ACC112 (cell line): ENCODE measurements at regions not wholly inside any gene's neighbourhood (a gene's known extent, or its start where the extent isn't known, plus 50 kb on each side); places are given as distances from the start of the nearest gene placed in this dataset.
"Not testable (repeated sequence)": the region's sequence is repeated elsewhere in the genome, so short reads cannot be mapped to it uniquely, and the experiment has no call there.

Experiments
- H2AFZ ChIP-seq: fragments of 200-600 bp; sonication (generic); one replicate; pipeline ENCODE4 v1.6.0; 2017; ENCODE audit warnings: antibody characterized with exemption, low read length; ENCODE audit not compliant: unreplicated experiment
- H3K27ac ChIP-seq: fragments of 200-600 bp; sonication (generic); 2 replicates; pipeline ENCODE4 v1.5.1; 2014; ENCODE audit warnings: low read depth, mild to moderate bottlenecking, antibody characterized with exemption, low read length, moderate library complexity
- H3K27me3 ChIP-seq: fragments of 200-600 bp; sonication (generic); 2 replicates; pipeline ENCODE4 v1.6.1; 2014; ENCODE audit warnings: mild to moderate bottlenecking, antibody characterized with exemption, low read length, moderate library complexity, mixed read lengths; ENCODE audit not compliant: insufficient read depth
- H3K36me3 ChIP-seq: fragments of 200-600 bp; sonication (generic); 2 replicates; pipeline ENCODE4 v1.6.1; 2016; ENCODE audit warnings: mild to moderate bottlenecking, antibody characterized with exemption, low read length, moderate library complexity, mixed read lengths; ENCODE audit not compliant: insufficient read depth
- H3K4me1 ChIP-seq: fragments of 200-600 bp; sonication (generic); one replicate; pipeline ENCODE4 v1.6.1; 2016; ENCODE audit warnings: low read length, mixed read lengths; ENCODE audit not compliant: insufficient read depth, unreplicated experiment, control insufficient read depth
- H3K4me3 ChIP-seq: fragments of 200-600 bp; sonication (generic); 2 replicates; pipeline ENCODE4 v1.5.1; 2014; ENCODE audit warnings: mild to moderate bottlenecking, low read depth, low read length
- H3K79me2 ChIP-seq: fragments of 200-600 bp; sonication (generic); one replicate; pipeline ENCODE4 v1.6.0; 2016; ENCODE audit warnings: low read length; ENCODE audit not compliant: control insufficient read depth, unreplicated experiment, insufficient read depth

GRCh38 chr10:47582051-47582450 lies 58.6 kb upstream of the AGAP9 start:
- not testable (repeated sequence) for H3K4me1 ChIP-seq, H3K27me3 ChIP-seq, H3K79me2 ChIP-seq

DNA sequence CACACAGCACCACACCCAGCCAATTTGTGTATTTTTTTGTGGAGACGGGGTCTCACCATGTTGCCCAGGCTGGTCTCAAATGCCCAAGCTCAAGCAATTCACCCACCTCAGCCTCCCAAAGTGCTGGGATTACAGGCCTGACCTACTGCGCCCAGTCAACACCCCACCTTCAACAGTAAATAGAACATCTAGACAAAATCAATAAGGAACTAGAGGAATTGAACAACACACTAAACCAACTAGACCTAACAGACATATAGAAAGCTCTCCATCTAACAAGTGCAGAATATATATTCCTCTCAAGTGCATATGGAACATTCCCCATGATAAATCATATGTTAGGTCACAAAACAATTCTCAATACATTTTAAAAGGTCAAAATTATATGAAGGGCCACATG lies 56.6 kb upstream of the AGAP9 start:
- not testable (repeated sequence) for H3K27me3 ChIP-seq, H3K36me3 ChIP-seq

More at GRCh38 chr10:47582051-47582450, 58.6 kb upstream of the AGAP9 start:
- H3K27ac ChIP-seq, H3K4me3 ChIP-seq, H3K36me3 ChIP-seq, H2AFZ ChIP-seq: not testable (repeated sequence)

DNA sequence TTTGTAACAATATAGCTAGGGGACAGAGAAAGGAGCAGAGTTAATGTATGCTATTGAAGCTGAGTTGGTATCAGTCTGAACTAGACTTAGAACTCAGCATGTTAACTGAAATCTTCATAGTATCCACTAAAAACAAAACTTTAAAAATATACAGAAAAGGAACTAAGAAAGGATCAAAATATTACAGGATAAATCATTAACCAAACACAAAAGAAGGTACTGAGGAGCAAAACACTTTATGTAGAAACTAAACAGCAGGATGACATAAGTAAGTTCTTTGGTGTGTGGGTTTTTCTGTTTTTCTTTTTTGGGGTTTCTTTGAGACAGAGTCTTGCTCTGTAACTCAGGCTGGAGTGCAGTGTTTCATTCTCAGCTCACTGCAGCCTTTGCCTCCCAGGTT lies 55.1 kb upstream of the AGAP9 start:
- H3K4me3 ChIP-seq, H3K4me1 ChIP-seq: not testable (repeated sequence)

More for the DNA sequence above, 56.6 kb upstream of the AGAP9 start:
- H3K4me1 ChIP-seq, H2AFZ ChIP-seq, H3K4me3 ChIP-seq, H3K79me2 ChIP-seq, H3K27ac ChIP-seq: not testable (repeated sequence)

More for the DNA sequence above, 55.1 kb upstream of the AGAP9 start:
- H3K36me3 ChIP-seq, H2AFZ ChIP-seq, H3K79me2 ChIP-seq, H3K27me3 ChIP-seq, H3K27ac ChIP-seq: not testable (repeated sequence)
